ENCODE measurements at regions not wholly inside any gene's neighbourhood (a gene's known extent, or its start where the extent isn't known, plus 50 kb on each side); places are given as distances from the start of the nearest gene placed in this dataset.
"Not testable (repeated sequence)": the region's sequence is repeated elsewhere in the genome, so short reads cannot be mapped to it uniquely, and the experiment has no call there.

- no peaks in the 10 kb centered on the region for H3K4me1 Mint-ChIP-seq
- peaks cover 46% of the 10 kb centered on the region for H3K27me3 Mint-ChIP-seq (ENCODE audit: low read depth)
- H3K27ac Mint-ChIP-seq, result no peak overlapping the region
- TF ChIP-seq, protein P1, sequence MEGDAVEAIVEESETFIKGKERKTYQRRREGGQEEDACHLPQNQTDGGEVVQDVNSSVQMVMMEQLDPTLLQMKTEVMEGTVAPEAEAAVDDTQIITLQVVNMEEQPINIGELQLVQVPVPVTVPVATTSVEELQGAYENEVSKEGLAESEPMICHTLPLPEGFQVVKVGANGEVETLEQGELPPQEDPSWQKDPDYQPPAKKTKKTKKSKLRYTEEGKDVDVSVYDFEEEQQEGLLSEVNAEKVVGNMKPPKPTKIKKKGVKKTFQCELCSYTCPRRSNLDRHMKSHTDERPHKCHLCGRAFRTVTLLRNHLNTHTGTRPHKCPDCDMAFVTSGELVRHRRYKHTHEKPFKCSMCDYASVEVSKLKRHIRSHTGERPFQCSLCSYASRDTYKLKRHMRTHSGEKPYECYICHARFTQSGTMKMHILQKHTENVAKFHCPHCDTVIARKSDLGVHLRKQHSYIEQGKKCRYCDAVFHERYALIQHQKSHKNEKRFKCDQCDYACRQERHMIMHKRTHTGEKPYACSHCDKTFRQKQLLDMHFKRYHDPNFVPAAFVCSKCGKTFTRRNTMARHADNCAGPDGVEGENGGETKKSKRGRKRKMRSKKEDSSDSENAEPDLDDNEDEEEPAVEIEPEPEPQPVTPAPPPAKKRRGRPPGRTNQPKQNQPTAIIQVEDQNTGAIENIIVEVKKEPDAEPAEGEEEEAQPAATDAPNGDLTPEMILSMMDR (IDR thresholded peaks at IDR 0.05; ENCODE audit: unreplicated experiment in 3 of 3), result no peak
- H3K36me3 Mint-ChIP-seq (ENCODE audit: low read depth), result no peaks in the 10 kb centered on the region
- H3K9me3 Mint-ChIP-seq, result peaks cover 7% of the 10 kb centered on the region
- H3K4me3 Mint-ChIP-seq, result no peak overlapping the region
These were observed 142.0 kb downstream of the BRD1 start for GRCh38 chr22:49685686-49686085.

DNA sequence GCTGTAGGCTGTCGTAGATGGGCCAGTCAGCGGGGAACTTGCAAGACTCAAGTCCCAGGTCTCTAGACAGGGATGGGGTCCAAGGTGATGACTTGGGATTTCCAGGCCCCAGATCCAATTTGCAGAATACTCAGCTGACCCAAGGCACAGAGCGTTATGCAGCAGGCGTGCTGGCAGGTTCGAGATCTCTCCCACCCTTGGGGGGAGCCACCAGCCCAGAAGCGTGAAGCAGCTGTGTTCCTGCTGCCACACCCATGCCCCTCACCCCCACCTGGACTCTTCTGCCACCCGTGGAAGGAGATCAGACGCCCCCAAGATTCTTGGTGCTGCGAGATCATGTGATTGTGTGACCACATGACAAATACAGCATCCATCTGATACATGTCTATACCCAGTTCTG lies 142.6 kb downstream of the BRD1 start:
- TF ChIP-seq, protein P1 (IDR thresholded peaks at IDR 0.05; ENCODE audit: unreplicated experiment in 3 of 3), result no peak
- H3K4me3 Mint-ChIP-seq, result no peak overlapping the region
- no peaks in the 10 kb centered on the region for H3K36me3 Mint-ChIP-seq (ENCODE audit: low read depth)
- peaks cover 3% of the 10 kb centered on the region for H3K9me3 Mint-ChIP-seq
- no peak overlapping the region for H3K27ac Mint-ChIP-seq
- no peaks in the 10 kb centered on the region for H3K4me1 Mint-ChIP-seq
- peaks cover 48% of the 10 kb centered on the region for H3K27me3 Mint-ChIP-seq (ENCODE audit: low read depth)

DNA sequence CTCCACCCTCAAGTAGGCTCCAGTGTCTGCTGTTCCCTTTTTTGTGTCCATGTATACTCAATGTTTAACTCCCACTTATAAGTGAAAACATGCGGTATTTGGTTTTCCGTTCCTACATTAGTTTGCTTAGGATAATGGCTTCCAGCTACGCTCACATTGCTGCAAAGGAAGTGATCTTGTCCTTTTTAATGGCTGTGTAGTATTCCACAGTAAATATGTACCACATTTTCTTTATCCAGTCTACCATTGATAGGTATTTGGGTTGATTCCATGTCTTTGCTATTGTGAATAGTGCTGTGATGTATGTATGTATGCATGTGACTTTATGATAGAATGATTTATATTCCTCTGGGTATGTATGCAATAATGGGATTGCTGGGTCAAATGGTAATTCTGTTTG lies 144.6 kb downstream of the BRD1 start:
- Mint-ChIP-seq H3K36me3 (ENCODE audit: low read depth) (no peaks in the 10 kb centered on the region), H3K9me3 (peaks cover 3% of the 10 kb centered on the region), H3K27me3 (ENCODE audit: low read depth) (peaks cover 69% of the 10 kb centered on the region), H3K4me1 (no peaks in the 10 kb centered on the region), H3K27ac (no peak overlapping the region), H3K4me3 (no peak overlapping the region)
- TF ChIP-seq, protein P1 (IDR thresholded peaks at IDR 0.05; ENCODE audit: unreplicated experiment in 3 of 3), result no peak

DNA sequence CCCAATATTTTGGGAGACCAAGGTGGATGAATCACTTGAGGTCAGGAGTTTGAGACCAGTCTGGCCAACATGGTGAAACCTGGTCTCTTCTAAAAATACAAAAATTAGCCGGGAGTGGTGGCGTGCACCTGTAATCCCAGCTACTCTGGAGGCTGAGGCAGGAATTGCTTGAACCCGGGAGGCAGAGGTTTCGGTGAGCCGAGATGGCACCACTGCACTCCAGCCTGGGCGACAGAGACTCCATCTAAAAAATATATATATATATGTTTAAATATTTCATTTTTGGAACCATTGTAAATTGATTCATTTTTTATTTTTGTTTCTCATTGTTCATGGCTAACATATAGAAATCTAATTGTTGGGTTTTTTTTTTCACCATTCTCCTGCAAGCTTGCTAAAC lies 146.9 kb downstream of the BRD1 start:
- not testable (repeated sequence) for H3K4me1 Mint-ChIP-seq; H3K4me3 Mint-ChIP-seq; H3K9me3 Mint-ChIP-seq; H3K27ac Mint-ChIP-seq; H3K36me3 Mint-ChIP-seq (ENCODE audit: low read depth)
- peaks cover 74% of the 10 kb centered on the region for H3K27me3 Mint-ChIP-seq (ENCODE audit: low read depth)

DNA sequence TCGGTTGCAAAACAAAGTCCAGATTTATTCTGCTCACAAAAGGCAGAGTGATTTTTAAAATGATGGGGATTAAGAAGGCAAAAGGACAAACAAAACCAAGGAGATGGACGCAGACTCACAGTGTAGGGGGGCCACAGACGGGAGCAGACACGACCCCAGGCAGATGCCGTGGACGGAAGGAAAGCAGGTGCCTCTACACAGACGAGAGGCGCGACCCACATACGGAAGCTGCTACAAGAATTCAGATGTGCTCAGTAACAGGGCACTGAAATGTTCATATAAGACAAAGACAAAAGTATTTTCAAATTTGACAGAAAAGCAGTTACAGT lies 148.9 kb downstream of the BRD1 start:
- Mint-ChIP-seq H3K27me3 (ENCODE audit: low read depth) (peaks cover 78% of the 10 kb centered on the region), H3K27ac (no peak overlapping the region), H3K4me3 (no peak overlapping the region), H3K9me3 (no peaks in the 10 kb centered on the region), H3K36me3 (ENCODE audit: low read depth) (no peaks in the 10 kb centered on the region), H3K4me1 (no peaks in the 10 kb centered on the region)
- TF ChIP-seq, protein P1 (IDR thresholded peaks at IDR 0.05; ENCODE audit: unreplicated experiment in 3 of 3), result no peak

DNA sequence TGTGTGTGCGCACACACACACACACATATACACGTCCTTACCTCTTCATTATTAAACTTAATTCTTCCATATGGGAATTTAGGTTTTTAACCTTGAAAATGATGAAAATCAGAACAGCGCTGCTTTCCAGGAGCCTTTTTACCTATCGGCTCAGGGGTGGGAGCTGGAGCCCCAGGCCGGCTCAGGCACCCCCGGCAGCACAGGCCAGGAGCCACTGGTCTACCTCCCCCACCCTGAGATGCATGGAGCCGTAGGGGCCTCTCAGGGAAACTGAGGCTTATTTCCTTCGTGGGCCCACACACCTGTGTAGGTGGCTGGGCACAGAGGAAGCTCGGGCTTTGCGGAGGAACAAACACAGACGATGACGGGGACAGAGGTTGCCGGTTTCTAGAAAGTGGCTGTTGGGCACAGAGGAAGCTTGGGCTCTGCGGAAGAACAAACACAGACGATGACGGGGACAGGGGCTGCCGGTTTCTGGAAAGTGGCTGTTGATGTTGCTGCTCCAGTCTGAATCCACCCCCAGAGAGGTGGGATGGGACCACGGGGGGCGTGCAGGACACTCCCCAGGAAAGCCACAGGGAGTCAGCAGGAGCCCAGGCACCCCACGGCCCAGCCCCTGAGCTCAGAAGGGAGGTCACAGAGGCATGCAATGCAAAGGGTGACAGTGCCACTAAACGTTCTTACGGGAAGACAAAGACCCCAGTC lies 149.4 kb downstream of the BRD1 start:
- Mint-ChIP-seq H3K4me1 (no peaks in the 10 kb centered on the region), H3K27me3 (ENCODE audit: low read depth) (peaks cover 79% of the 10 kb centered on the region), H3K4me3 (no peak overlapping the region), H3K27ac (no peak overlapping the region), H3K9me3 (no peaks in the 10 kb centered on the region), H3K36me3 (ENCODE audit: low read depth) (no peaks in the 10 kb centered on the region)
- TF ChIP-seq, protein P1 (IDR thresholded peaks at IDR 0.05; ENCODE audit: unreplicated experiment in 3 of 3), result no peak

Data from nephron (organoid).